COLO829 (cell line): ENCODE measurements at regions not wholly inside any gene's neighbourhood (a gene's known extent, or its start where the extent isn't known, plus 50 kb on each side); places are given as distances from the start of the nearest gene placed in this dataset.

ENCODE experiments used
- DNase-seq: peaks from one replicate; pipeline ENCODE4 v3.0.0; 2012; ENCODE audit warnings: low spot score

- DNase-seq: peak; percentile 25
These were observed 60.9 kb upstream of the TMED7 start for GRCh38 chr5:115686738-115687074.

- DNase-seq: no peak
These were observed 60.4 kb upstream of the TMED7 start for GRCh38 chr5:115686051-115686737.

GRCh38 chr5:115685490-115685889 is 59.7 kb upstream of the TMED7 start:
- DNase-seq: no peak

GRCh38 chr5:115684513-115685037 is 58.7 kb upstream of the TMED7 start:
- no peak for DNase-seq

- DNase-seq: no peak
These were observed 57.2 kb upstream of the TMED7 start for GRCh38 chr5:115683081-115683480.
